ENCODE measurements at regions not wholly inside any gene's neighbourhood (a gene's known extent, or its start where the extent isn't known, plus 50 kb on each side); places are given as distances from the start of the nearest gene placed in this dataset.

DNA sequence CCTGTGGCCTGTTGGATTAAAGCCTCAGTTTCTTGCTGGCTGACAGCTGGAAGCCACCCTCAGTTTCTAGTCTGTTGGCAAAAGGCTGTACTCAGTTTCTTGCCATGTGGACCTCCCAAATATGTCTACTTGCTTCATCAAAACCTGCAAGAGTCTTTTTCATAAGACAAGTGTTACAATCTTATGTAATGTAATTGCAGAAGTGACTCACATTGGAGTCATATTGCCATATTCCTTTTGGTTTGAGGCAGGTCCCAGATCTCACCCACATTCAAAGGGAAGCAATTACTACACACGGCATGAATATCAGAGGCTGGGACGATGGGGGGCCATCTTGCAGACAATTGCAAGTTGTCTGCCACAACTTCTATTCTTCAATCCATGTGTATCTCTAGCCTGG is 286.7 kb upstream of the IL12B start:
- ATAC-seq (no peak), DNase-seq (no peak)
- Histone ChIP-seq H3K9me3 (no peaks in the 10 kb centered on the region), H3K36me3 (ENCODE audit: insufficient read depth in 1 of 2, low read depth in 1 of 2) (no peaks in the 10 kb centered on the region), H3K27me3 (ENCODE audit: insufficient read depth in 3 of 3, low read length in 2 of 3) (no peaks in the 10 kb centered on the region), H3K27ac (no peak overlapping the region), H3K4me1 (no peaks in the 10 kb centered on the region), H3K4me3 (no peak overlapping the region)
- 41 to 74% (median 62%) methylated on average over 2 of the region's 2 CpGs for WGBS, 3 donors
- intact Hi-C loops (cut with DNase I), result no loop called here
- TF ChIP-seq, protein P1, sequence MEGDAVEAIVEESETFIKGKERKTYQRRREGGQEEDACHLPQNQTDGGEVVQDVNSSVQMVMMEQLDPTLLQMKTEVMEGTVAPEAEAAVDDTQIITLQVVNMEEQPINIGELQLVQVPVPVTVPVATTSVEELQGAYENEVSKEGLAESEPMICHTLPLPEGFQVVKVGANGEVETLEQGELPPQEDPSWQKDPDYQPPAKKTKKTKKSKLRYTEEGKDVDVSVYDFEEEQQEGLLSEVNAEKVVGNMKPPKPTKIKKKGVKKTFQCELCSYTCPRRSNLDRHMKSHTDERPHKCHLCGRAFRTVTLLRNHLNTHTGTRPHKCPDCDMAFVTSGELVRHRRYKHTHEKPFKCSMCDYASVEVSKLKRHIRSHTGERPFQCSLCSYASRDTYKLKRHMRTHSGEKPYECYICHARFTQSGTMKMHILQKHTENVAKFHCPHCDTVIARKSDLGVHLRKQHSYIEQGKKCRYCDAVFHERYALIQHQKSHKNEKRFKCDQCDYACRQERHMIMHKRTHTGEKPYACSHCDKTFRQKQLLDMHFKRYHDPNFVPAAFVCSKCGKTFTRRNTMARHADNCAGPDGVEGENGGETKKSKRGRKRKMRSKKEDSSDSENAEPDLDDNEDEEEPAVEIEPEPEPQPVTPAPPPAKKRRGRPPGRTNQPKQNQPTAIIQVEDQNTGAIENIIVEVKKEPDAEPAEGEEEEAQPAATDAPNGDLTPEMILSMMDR (IDR thresholded peaks at IDR 0.05), result no peak

DNA sequence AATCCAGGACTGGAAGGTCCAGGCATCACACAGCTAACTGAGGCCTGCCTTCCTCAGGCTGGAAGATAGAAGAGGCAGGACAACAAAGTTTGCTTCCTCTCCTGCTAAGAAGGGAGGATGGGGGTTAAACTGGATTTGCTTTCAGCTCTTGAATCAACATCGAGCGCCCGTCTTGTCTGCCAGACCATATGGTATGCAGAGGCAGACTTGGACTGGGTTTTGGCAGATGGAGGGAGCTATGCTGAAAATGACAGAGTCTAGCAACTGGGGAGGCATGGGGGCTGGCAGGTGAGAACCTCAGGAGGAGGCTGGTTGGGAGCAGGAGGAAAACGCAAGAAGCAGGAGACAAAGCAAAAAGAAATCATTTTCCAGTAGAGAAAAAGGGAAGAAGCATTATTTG is 289.5 kb upstream of the IL12B start:
- Histone ChIP-seq H3K4me1 (no peaks in the 10 kb centered on the region), H3K27ac (no peak overlapping the region), H3K36me3 (ENCODE audit: insufficient read depth in 1 of 2, low read depth in 1 of 2) (no peaks in the 10 kb centered on the region), H3K27me3 (ENCODE audit: insufficient read depth in 3 of 3, low read length in 2 of 3) (no peaks in the 10 kb centered on the region), H3K4me3 (no peak overlapping the region), H3K9me3 (no peaks in the 10 kb centered on the region)
- ATAC-seq (no peak), DNase-seq (no peak)
- intact Hi-C loops (cut with DNase I), result no loop called here
- TF ChIP-seq, protein P1 (IDR thresholded peaks at IDR 0.05), result no peak
- 37 to 45% (median 37%) methylated on average over 4 of the region's 4 CpGs for WGBS, 3 donors

DNA sequence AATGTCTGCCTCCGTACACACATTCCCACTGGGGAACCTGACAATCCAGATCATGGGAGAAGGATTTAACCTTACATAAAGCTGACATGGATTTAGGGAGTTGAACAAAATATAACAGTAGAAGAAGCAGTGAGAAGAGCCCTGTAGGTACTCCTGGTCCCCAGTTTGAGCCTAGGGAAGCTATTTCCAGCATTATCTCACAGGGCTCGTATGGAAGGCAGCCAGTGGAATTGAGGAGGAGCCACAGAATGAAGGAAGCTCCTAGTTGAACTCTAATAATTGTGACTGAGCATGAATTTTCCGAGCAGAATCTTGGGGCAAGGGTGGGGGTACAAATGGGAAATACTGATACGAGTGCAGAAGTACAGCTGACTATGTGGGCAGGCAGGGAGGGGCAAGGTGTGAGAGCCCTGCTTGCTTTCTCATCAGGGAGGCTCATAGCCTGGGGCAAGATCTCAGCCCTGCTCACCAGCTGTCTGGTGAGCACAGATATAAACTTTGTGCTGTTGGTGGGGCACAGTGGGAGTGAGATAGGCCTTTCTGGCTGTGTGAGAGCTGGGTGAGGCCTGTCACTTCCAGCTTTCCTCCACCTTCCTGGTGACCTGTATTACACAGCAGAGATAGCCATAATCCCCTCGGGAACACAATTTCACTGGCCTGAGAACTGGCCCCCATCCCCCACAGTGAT is 290.7 kb upstream of the IL12B start:
- H3K27ac ChIP-seq, result no peak overlapping the region
- WGBS, 3 donors, result 76 to 81% (median 78%) methylated on average over 5 of the region's 5 CpGs
- no peak for ATAC-seq

DNA sequence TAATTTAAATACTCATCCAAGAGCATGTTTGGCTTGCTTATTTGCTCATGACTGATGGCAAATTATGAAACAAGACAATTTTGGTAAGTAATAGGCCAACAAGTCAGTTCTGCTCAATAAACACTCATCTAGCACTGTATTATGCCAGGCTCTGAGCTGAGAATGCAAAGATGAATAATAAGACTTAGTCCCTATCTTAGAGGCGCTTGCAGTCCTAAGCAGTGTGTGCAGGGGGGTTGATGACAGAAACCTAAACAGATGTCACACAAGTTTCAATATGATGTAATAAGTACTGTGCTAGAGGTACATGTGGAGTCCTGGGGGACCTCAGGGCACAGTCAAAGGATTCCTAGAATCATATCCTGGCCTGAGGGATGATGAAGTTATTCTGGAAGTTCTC is 287.6 kb upstream of the ADRA1B start:
- no peaks in the 10 kb centered on the region for H3K9me3 ChIP-seq
- no peak overlapping the region for H3K4me3 ChIP-seq
- intact Hi-C loops (cut with DNase I), result no loop called here
- DNase-seq (no peak), ATAC-seq (no peak)
- no peaks in the 10 kb centered on the region for H3K4me1 ChIP-seq
- H3K36me3 ChIP-seq (ENCODE audit: insufficient read depth in 1 of 2, low read depth in 1 of 2), result no peaks in the 10 kb centered on the region
- H3K27ac ChIP-seq, result no peak overlapping the region
- H3K27me3 ChIP-seq (ENCODE audit: insufficient read depth in 3 of 3, low read length in 2 of 3), result no peaks in the 10 kb centered on the region
- 86 to 100% (median 90%) methylated on average over 1 of the region's 1 CpG for WGBS, 3 donors
- TF ChIP-seq, protein P1 (IDR thresholded peaks at IDR 0.05), result no peak

More for the DNA sequence above, 290.7 kb upstream of the IL12B start:
- H3K4me1 ChIP-seq, result no peaks in the 10 kb centered on the region
- no peaks in the 10 kb centered on the region for H3K27me3 ChIP-seq (ENCODE audit: insufficient read depth in 3 of 3, low read length in 2 of 3)
- H3K36me3 ChIP-seq (ENCODE audit: insufficient read depth in 1 of 2, low read depth in 1 of 2), result no peaks in the 10 kb centered on the region
- no peak for DNase-seq
- intact Hi-C loops (cut with DNase I), result no loop called here
- no peak overlapping the region for H3K4me3 ChIP-seq
- H3K9me3 ChIP-seq, result no peaks in the 10 kb centered on the region
- TF ChIP-seq, protein P1 (IDR thresholded peaks at IDR 0.05), result no peak

DNA sequence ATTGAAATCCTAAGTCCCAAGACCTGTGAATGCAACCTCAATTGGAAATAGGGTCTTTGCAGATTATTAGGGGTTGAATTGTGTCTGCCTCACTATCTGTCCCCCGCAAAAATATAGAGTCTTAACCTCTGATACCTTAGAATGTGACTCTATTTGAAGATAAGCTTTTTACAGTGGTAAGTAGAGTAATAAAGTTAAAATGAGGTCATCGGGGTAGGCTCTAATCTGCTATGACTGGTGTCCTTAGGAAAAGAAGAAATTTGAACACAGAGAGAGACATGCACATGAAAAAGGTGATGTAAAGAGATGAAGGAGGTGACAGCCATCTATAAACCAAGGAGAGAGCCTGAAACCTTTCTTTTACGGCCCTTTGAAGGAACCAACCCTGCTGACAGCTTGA is 287.1 kb upstream of the ADRA1B start:
- H3K36me3 ChIP-seq (ENCODE audit: insufficient read depth in 1 of 2, low read depth in 1 of 2), result no peaks in the 10 kb centered on the region
- DNase-seq (no peak), ATAC-seq (no peak)
- no peak overlapping the region for H3K4me3 ChIP-seq
- no peaks in the 10 kb centered on the region for H3K27me3 ChIP-seq (ENCODE audit: insufficient read depth in 3 of 3, low read length in 2 of 3)
- TF ChIP-seq, protein P1 (IDR thresholded peaks at IDR 0.05), result no peak
- no peaks in the 10 kb centered on the region for H3K9me3 ChIP-seq
- intact Hi-C loops (cut with DNase I), result no loop called here
- WGBS, 3 donors, result 72 to 86% (median 75%) methylated on average over 3 of the region's 3 CpGs
- H3K4me1 ChIP-seq, result no peaks in the 10 kb centered on the region
- no peak overlapping the region for H3K27ac ChIP-seq
